H1 (cell line): ENCODE measurements at regions not wholly inside any gene's neighbourhood (a gene's known extent, or its start where the extent isn't known, plus 50 kb on each side); places are given as distances from the start of the nearest gene placed in this dataset.

Experiments
- CTCF ChIA-PET: fragments of 300-600 bp; sonication (Branson Sonifier 250); formaldehyde crosslinking; loops from one replicate; lab custom pipeline; 2021; ENCODE audit not compliant: partially characterized antibody; lab: Charles Lee
- POLR2A ChIA-PET: fragments of 300-600 bp; sonication (Branson Sonifier 250); formaldehyde crosslinking; loops from one replicate; lab custom pipeline; 2021; ENCODE audit warnings: inconsistent platforms; ENCODE audit not compliant: partially characterized antibody; lab: Charles Lee
- DNase-seq, 2 experiments: peaks; one replicate each; pipeline versions ENCODE4 v3.0.0 to v3.0.0-alpha.2; 2010 to 2022; ENCODE audit warnings: low spot score in 2 of 2, low read depth in 1 of 2, mixed read lengths in 1 of 2
- FAIRE-seq: peaks from 2 replicates; lab custom pipeline; 2011; peaks lifted over from hg19 to GRCh38; lab: Jason Lieb, UNC
- H2AFZ ChIP-seq: 2 replicates; pipeline ENCODE4 v1.8.1; 2012; ENCODE audit warnings: low read length, inconsistent platforms
- H2AK5ac ChIP-seq: 2 replicates; pipeline ENCODE4 v1.6.1; 2013; ENCODE audit warnings: low read depth, low read length
- H2BK120ac ChIP-seq: replicated peaks from 2 replicates; pipeline ENCODE3; 2013; ENCODE audit warnings: low read depth, low read length, inconsistent platforms
- H2BK12ac ChIP-seq: 2 replicates; pipeline ENCODE4 v1.6.1; 2013; ENCODE audit warnings: low read depth, low read length
- H2BK15ac ChIP-seq: 2 replicates; pipeline ENCODE4 v1.6.1; 2013; ENCODE audit warnings: low read length
- H2BK20ac ChIP-seq: 2 replicates; pipeline ENCODE4 v1.6.1; 2013; ENCODE audit warnings: low read length
- H2BK5ac ChIP-seq: 2 replicates; pipeline ENCODE4 v1.6.1; 2013; ENCODE audit warnings: low read depth, low read length
- H3K14ac ChIP-seq: 2 replicates; pipeline ENCODE4 v1.6.1; 2013; ENCODE audit warnings: inconsistent platforms; ENCODE audit not compliant: insufficient read length
- H3K18ac ChIP-seq: 2 replicates; pipeline ENCODE4 v1.6.1; 2013; ENCODE audit warnings: low read length; ENCODE audit errors: extremely low read depth
- H3K23ac ChIP-seq: 2 replicates; pipeline ENCODE4 v1.6.1; 2013; ENCODE audit warnings: inconsistent platforms; ENCODE audit not compliant: insufficient read length
- H3K23me2 ChIP-seq: 2 replicates; pipeline ENCODE4 v1.6.1; 2013; ENCODE audit warnings: low read depth, low read length
- H3K27ac ChIP-seq: 2 replicates; pipeline ENCODE4 v1.6.1; 2011; ENCODE audit warnings: low read depth, low read length, inconsistent platforms
- H3K27me3 ChIP-seq, 4 experiments: replicated peaks in 1 of 4; 1 replicate in 1 of 4; 2 replicates in 3 of 4; pipeline versions ENCODE4 v1.6.1 to v1.8.1; 2011 to 2013; ENCODE audit warnings: low read length in 3 of 4, mild to moderate bottlenecking in 3 of 4, inconsistent platforms in 2 of 4, mixed read lengths in 2 of 4, moderate library complexity in 1 of 4; ENCODE audit not compliant: control insufficient read depth in 3 of 4, insufficient read depth in 3 of 4; ENCODE audit errors: extremely low read depth in 1 of 4
- H3K36me3 ChIP-seq, 4 experiments: 2 replicates each; pipeline versions ENCODE4 v1.6.1 to v1.8.1; 2011 to 2013; ENCODE audit warnings: mild to moderate bottlenecking in 4 of 4, low read length in 3 of 4, moderate library complexity in 2 of 4, control low read depth in 1 of 4, inconsistent platforms in 1 of 4; ENCODE audit not compliant: insufficient read depth in 4 of 4, control insufficient read depth in 2 of 4
- H3K4ac ChIP-seq: replicated peaks from 2 replicates; pipeline ENCODE3; 2013; ENCODE audit warnings: low read length, low read depth, mixed read lengths, inconsistent platforms; ENCODE audit not compliant: insufficient read length
- H3K4me1 ChIP-seq, 4 experiments: replicated peaks in 1 of 4; 1 replicate in 1 of 4; 2 replicates in 3 of 4; pipeline versions ENCODE4 v1.6.1 to v1.8.1; 2011 to 2013; ENCODE audit warnings: low read length in 3 of 4, inconsistent platforms in 2 of 4, mixed read lengths in 1 of 4; ENCODE audit not compliant: insufficient read depth in 4 of 4, control insufficient read depth in 3 of 4
- H3K4me2 ChIP-seq, 2 experiments: 2 replicates each; pipeline versions ENCODE4 v1.6.1 to v1.8.1; 2011 to 2013; ENCODE audit warnings: low read depth in 2 of 2, low read length in 2 of 2, control low read depth in 1 of 2, inconsistent platforms in 1 of 2, mild to moderate bottlenecking in 1 of 2; ENCODE audit not compliant: insufficient read depth in 1 of 2
- H3K4me3 ChIP-seq, 4 experiments: fragments of 200-600, 300-600 bp in 1 of 4; sonication (generic), shearing (Covaris generic), sonication (Bioruptor Twin) in 1 of 4; 2 replicates each; pipeline versions ENCODE4 v1.5.1 to v1.8.1; 2011 to 2016; ENCODE audit warnings: low read length in 4 of 4, low read depth in 3 of 4, control low read depth in 2 of 4, inconsistent platforms in 2 of 4, mild to moderate bottlenecking in 2 of 4, mixed read lengths in 1 of 4, moderate library complexity in 1 of 4; ENCODE audit not compliant: insufficient read depth in 2 of 4; ENCODE audit errors: extremely low read depth in 1 of 4
- H3K56ac ChIP-seq: replicated peaks from 2 replicates; pipeline ENCODE3; 2013; ENCODE audit warnings: low read depth, mild to moderate bottlenecking, mixed read lengths, low read length, inconsistent platforms; ENCODE audit not compliant: insufficient read length
- H3K79me1 ChIP-seq: 2 replicates; pipeline ENCODE4 v1.6.1; 2013; ENCODE audit warnings: low read depth, low read length, control low read depth
- H3K79me2 ChIP-seq, 2 experiments: 2 replicates each; pipeline versions ENCODE4 v1.6.1 to v1.8.1; 2012 to 2013; ENCODE audit warnings: low read length in 2 of 2, mild to moderate bottlenecking in 2 of 2, inconsistent platforms in 1 of 2; ENCODE audit not compliant: insufficient read depth in 2 of 2, control insufficient read depth in 1 of 2
- H3K9ac ChIP-seq, 4 experiments: replicated peaks in 1 of 4; 1 replicate in 1 of 4; 2 replicates in 3 of 4; pipeline versions ENCODE4 v1.6.1 to v1.8.1; 2011 to 2013; ENCODE audit warnings: low read depth in 3 of 4, low read length in 3 of 4, control low read depth in 2 of 4, mild to moderate bottlenecking in 2 of 4, moderate library complexity in 2 of 4, inconsistent platforms in 1 of 4; ENCODE audit errors: extremely low read depth in 1 of 4
- H3K9me3 ChIP-seq, 2 experiments: 2 replicates each; pipeline versions ENCODE4 v1.6.1 to v1.8.1; 2012 to 2013; ENCODE audit warnings: mild to moderate bottlenecking in 2 of 2, moderate library complexity in 2 of 2, control low read depth in 1 of 2, inconsistent platforms in 1 of 2, low read depth in 1 of 2, low read length in 1 of 2, mixed read lengths in 1 of 2; ENCODE audit not compliant: insufficient read depth in 2 of 2
- H4K20me1 ChIP-seq, 2 experiments: replicated peaks in 1 of 2; 2 replicates each; pipeline versions ENCODE3 to v1.8.1; 2011 to 2013; ENCODE audit warnings: inconsistent platforms in 2 of 2, low read length in 2 of 2, mild to moderate bottlenecking in 1 of 2; ENCODE audit not compliant: insufficient read depth in 2 of 2, control insufficient read depth in 1 of 2
- H4K5ac ChIP-seq: 2 replicates; pipeline ENCODE4 v1.6.1; 2013; ENCODE audit warnings: low read length, low read depth, mixed read lengths, inconsistent platforms; ENCODE audit not compliant: insufficient read length
- H4K8ac ChIP-seq: 2 replicates; pipeline ENCODE4 v1.8.0; 2013; ENCODE audit warnings: mild to moderate bottlenecking, moderate library complexity, low read length, inconsistent platforms; ENCODE audit not compliant: insufficient read depth; ENCODE audit errors: extremely low read depth
- H4K91ac ChIP-seq: replicated peaks from 2 replicates; pipeline ENCODE3; 2013; ENCODE audit warnings: low read length, mixed read lengths, inconsistent platforms; ENCODE audit not compliant: insufficient read length
- CBX8 ChIP-seq: fragments of 300-800, 300-1000 bp; sonication (generic); IDR thresholded peaks from 2 replicates; pipeline ENCODE4 v1.7.1; 2016; ENCODE audit warnings: low read depth, low read length, borderline replicate concordance
- CTBP2 ChIP-seq: IDR thresholded peaks from 2 replicates; pipeline ENCODE4 v1.7.0; 2011; ENCODE audit warnings: borderline replicate concordance, mild to moderate bottlenecking, moderate library complexity, mixed read lengths, low read length; ENCODE audit not compliant: insufficient read depth, insufficient read length
- EGR1 ChIP-seq: IDR thresholded peaks from 2 replicates; pipeline ENCODE4 v1.6.1; 2011; ENCODE audit warnings: low read depth, low read length, borderline replicate concordance
- HDAC2 ChIP-seq, 2 experiments: fragments of 300-600 bp in 1 of 2; sonication (generic) in 1 of 2; IDR thresholded peaks; 2 replicates each; pipeline ENCODE4 v1.6.1; 2011 to 2012; ENCODE audit warnings: low read depth in 2 of 2, low read length in 2 of 2, mild to moderate bottlenecking in 2 of 2, moderate library complexity in 2 of 2, borderline replicate concordance in 1 of 2, inconsistent platforms in 1 of 2
- KDM4A ChIP-seq: IDR thresholded peaks from one replicate; pipeline ENCODE4 v1.7.1; 2012; ENCODE audit warnings: low read depth, mild to moderate bottlenecking, moderate library complexity, low read length, inconsistent platforms; ENCODE audit not compliant: severe bottlenecking
- SP2 ChIP-seq: IDR thresholded peaks from 2 replicates; pipeline ENCODE4 v1.6.1; 2012; ENCODE audit warnings: mild to moderate bottlenecking, low read length, inconsistent platforms
- TAF1 ChIP-seq: IDR thresholded peaks from 2 replicates; pipeline ENCODE4 v1.6.1; 2011; ENCODE audit warnings: mild to moderate bottlenecking, low read depth, low read length
- TBP ChIP-seq: IDR thresholded peaks from 2 replicates; pipeline ENCODE4 v1.6.1; 2011; ENCODE audit warnings: low read depth, low read length, improper control_type of control experiment
- USF2 ChIP-seq: IDR thresholded peaks from 2 replicates; pipeline ENCODE4 v1.6.1; 2011; ENCODE audit warnings: low read length, improper control_type of control experiment
- YY1 ChIP-seq: IDR thresholded peaks from 2 replicates; pipeline ENCODE4 v1.6.1; 2011; ENCODE audit warnings: low read depth, mild to moderate bottlenecking, low read length
- WGBS, 2 experiments: shearing (Covaris generic) in 1 of 2; methylation state at CpG; one replicate each; pipeline versions ENCODE4 v1.1.6 to v1.1.7; 2013 to 2015; ENCODE audit warnings: low lambda C conversion rate in 2 of 2, mixed read lengths in 2 of 2, inconsistent platforms in 1 of 2, low coverage in 1 of 2, missing lambda C conversion rate in 1 of 2; ENCODE audit not compliant: insufficient replicate concordance in 2 of 2, insufficient coverage in 1 of 2, insufficient read length in 1 of 2; ENCODE audit errors: extremely low coverage in 1 of 2, missing lambda C conversion rate in 1 of 2; 5-methylcytosine and 5-hydroxymethylcytosine counted together

- H2BK5ac ChIP-seq, result no peak overlapping the region
- CTCF ChIA-PET, result interaction anchor here (1.8 kb wide), 1 partner anchor 17 kb away, joined by 4 read pairs; no protein-coding TSS in a partner anchor
- no peaks in the 10 kb centered on the region for H3K79me2 ChIP-seq
- H3K4me2 ChIP-seq, result no peak overlapping the region
- no peak overlapping the region for H2AK5ac ChIP-seq
- H3K9me3 ChIP-seq, result no peaks in the 10 kb centered on the region
- POLR2A ChIA-PET, result interaction anchor here (0.5 to 1.0 kb wide), 2 partner anchors 23 to 1007 kb away, joined by 3 to 5 read pairs; no protein-coding TSS in a partner anchor
- no peaks in the 10 kb centered on the region for H3K36me3 ChIP-seq
- no peak overlapping the region for H2BK20ac ChIP-seq
- no peak overlapping the region for H4K5ac ChIP-seq
- no peak for FAIRE-seq
- no peak overlapping the region for H4K8ac ChIP-seq
- H3K27ac ChIP-seq, result no peak overlapping the region
- no peak overlapping the region for H3K23ac ChIP-seq
- no peak for DNase-seq
- no peak overlapping the region for H3K18ac ChIP-seq
- H3K79me1 ChIP-seq, result no peaks in the 10 kb centered on the region; the same call in 1 of the 2 replicates
- no peaks in the 10 kb centered on the region for H3K23me2 ChIP-seq
- H3K9ac ChIP-seq, result no peak overlapping the region
- no peak overlapping the region for H2BK15ac ChIP-seq
- H2BK120ac ChIP-seq, result no peak overlapping the region
- H3K56ac ChIP-seq, result no peak overlapping the region
- WGBS, 2 experiments, result 91% methylated on average over 11 of the region's 11 CpGs; no CpG with 5 or more reads in 1 of the 2 experiments
- no peak overlapping the region for H3K4me3 ChIP-seq
- no peak overlapping the region for H4K91ac ChIP-seq
- no peak overlapping the region for H2AFZ ChIP-seq
- no peak overlapping the region for H3K4ac ChIP-seq
- TF ChIP-seq TBP (no peak), TAF1 (no peak), HDAC2 (IDR thresholded peaks at IDR 0.05; ENCODE audit: borderline replicate concordance in 1 of 2, low read depth in 2 of 2, low read length in 2 of 2) (no peak), CTBP2 (no peak), USF2 (no peak), KDM4A (no peak), YY1 (no peak), SP2 (no peak), CBX8 (no peak), EGR1 (no peak)
- TF ChIP-seq, all 59 proteins: peak for 0
- Histone ChIP-seq H3K27me3 (no peaks in the 10 kb centered on the region), H2BK12ac (no peak overlapping the region), H3K14ac (no peak overlapping the region), H4K20me1 (no peaks in the 10 kb centered on the region), H3K4me1 (no peaks in the 10 kb centered on the region)
Observed at GRCh38 chr2:8611700-8612099, 70.2 kb upstream of the ID2 start.
